Activated naive CD8-positive, alpha-beta T cell treated with anti-CD3 and anti-CD28 coated beads, Interleukin-2, amount 50 U/mL, for 24 hours (primary cell): ENCODE measurements at regions not wholly inside any gene's neighbourhood (a gene's known extent, or its start where the extent isn't known, plus 50 kb on each side); places are given as distances from the start of the nearest gene placed in this dataset.

ENCODE experiments used
- ATAC-seq: fragments of 150-1000 bp; cut with Tn5 transposase; one replicate; pipeline ENCODE4 v1.10.0; 2021
- DNase-seq: peaks from one replicate; pipeline ENCODE4 v3.0.0; 2021
- H3K27ac Mint-ChIP-seq: one replicate; pipeline ENCODE4 v1.8.0; 2021; ENCODE audit warnings: mild to moderate bottlenecking, mixed read lengths
- H3K27me3 Mint-ChIP-seq: one replicate; pipeline ENCODE4 v1.8.0; 2021; ENCODE audit warnings: mixed read lengths
- H3K36me3 Mint-ChIP-seq: one replicate; pipeline ENCODE4 v1.8.0; 2021; ENCODE audit warnings: low read depth, mixed read lengths
- H3K4me1 Mint-ChIP-seq: one replicate; pipeline ENCODE4 v1.8.0; 2021; ENCODE audit warnings: mixed read lengths
- H3K4me3 Mint-ChIP-seq: one replicate; pipeline ENCODE4 v1.8.0; 2021; ENCODE audit warnings: mild to moderate bottlenecking, moderate library complexity, mixed read lengths
- H3K9me3 Mint-ChIP-seq: one replicate; pipeline ENCODE4 v1.8.0; 2021; ENCODE audit warnings: mixed read lengths

DNA sequence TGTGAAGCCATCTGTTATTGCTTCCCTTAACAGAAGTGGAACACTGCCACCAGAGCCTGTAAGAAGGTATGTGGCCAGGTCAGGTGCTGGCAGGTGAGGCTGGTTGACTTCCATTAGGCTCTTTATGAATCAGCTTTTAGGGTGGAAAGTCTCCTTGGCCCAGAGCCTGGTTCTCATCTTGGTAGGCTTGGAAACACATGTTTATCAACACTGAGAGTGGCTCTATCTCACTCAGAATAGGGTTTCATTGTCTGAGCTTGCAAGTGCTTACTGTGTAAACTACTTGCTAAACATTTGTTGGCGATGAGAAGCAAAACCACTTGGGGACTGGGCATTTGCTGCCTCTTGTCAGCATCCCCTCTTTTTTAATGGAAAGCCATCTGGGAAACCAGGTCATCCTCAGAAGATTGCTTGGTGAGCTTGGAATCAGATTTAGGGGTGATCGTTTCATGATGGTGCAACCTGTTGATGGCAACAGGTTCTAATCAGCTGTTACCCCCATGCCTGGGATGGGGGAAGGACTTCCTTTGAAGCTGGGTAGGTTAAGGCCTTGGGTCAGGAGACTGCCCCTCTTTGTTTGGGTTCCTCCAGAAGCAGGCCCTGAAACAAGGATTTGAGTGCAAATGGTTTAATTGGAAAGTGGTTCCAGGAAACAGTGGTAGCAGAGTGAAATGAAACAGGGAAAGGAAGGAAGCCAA lies 75.0 kb upstream of the AMPD3 start:
- Mint-ChIP-seq H3K27me3 (peaks cover 10% of the 10 kb centered on the region), H3K36me3 (no peaks in the 10 kb centered on the region), H3K4me1 (no peaks in the 10 kb centered on the region), H3K9me3 (no peaks in the 10 kb centered on the region), H3K4me3 (no peak overlapping the region), H3K27ac (no peak overlapping the region)
- DNase-seq (no peak), ATAC-seq (no peak)

DNA sequence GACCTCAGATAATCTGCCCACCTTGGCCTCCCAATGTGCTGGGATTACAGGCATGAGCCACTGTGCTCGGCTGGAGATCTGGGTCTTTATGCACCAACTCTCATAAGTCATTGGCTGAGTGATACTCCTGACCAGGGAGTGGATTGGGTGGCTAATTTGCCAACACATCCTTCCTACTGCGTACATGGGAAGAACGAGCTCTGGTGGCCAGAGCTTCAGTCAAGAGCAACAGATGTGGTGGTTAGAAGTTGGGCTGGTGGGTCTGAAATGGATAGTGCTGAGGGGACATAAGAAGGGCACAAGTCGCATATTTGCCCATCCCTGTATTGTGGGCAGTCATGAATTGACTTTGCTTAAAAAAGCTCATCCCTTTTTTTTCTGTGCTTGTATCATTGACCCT lies 74.1 kb upstream of the AMPD3 start:
- Mint-ChIP-seq H3K36me3 (no peaks in the 10 kb centered on the region), H3K27ac (no peak overlapping the region), H3K9me3 (no peaks in the 10 kb centered on the region), H3K4me1 (no peaks in the 10 kb centered on the region), H3K27me3 (peaks cover 11% of the 10 kb centered on the region), H3K4me3 (no peak overlapping the region)
- DNase-seq: no peak
- no peak for ATAC-seq

DNA sequence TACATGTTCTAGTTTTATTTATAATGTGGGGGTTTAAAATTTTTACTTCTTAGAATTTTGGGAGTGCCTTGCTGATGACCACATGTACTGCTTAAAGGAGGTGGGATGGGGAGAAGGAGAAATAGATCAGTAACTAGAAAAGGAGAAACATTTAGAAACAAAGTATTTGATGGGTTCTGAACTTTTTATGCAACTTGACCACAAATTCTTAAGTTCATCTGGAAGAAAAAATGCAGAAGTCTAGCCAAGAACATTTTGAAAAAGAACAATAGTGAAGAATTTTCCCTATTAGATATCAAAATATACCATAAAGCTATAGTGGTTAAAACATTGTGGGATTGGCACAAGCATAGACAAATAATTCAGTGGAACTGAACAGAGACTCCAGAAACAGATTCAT lies 73.3 kb upstream of the AMPD3 start:
- Mint-ChIP-seq H3K4me3 (no peak overlapping the region), H3K9me3 (no peaks in the 10 kb centered on the region), H3K36me3 (no peaks in the 10 kb centered on the region), H3K27me3 (peaks cover 14% of the 10 kb centered on the region), H3K27ac (no peak overlapping the region), H3K4me1 (no peaks in the 10 kb centered on the region)
- ATAC-seq: no peak
- DNase-seq: no peak

DNA sequence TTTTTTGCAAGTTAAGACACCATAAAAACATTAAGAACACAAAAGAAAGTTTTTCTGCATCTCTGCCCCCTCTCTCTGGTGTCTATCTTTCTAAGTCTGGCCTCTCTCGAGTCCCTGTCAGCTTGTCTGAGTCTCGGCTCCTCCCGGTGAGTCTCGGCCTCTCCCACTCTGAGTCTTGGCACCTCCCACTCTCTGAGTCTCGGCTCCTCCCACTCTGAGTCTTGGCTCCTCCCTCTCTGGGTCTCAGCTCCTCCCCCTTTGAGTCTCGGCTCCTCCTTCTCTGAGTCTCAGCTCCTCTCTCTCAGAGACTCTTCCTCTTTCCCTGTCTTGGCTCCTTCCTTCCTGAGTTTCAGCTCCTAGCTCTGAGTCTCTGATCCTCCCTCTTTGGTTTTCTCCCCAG lies 72.5 kb upstream of the AMPD3 start:
- H3K4me3 Mint-ChIP-seq: no peak overlapping the region
- H3K9me3 Mint-ChIP-seq: no peaks in the 10 kb centered on the region
- H3K27me3 Mint-ChIP-seq: peaks cover 20% of the 10 kb centered on the region
- DNase-seq (no peak), ATAC-seq (no peak)
- no peaks in the 10 kb centered on the region for H3K36me3 Mint-ChIP-seq
- H3K4me1 Mint-ChIP-seq: no peaks in the 10 kb centered on the region
- no peak overlapping the region for H3K27ac Mint-ChIP-seq

DNA sequence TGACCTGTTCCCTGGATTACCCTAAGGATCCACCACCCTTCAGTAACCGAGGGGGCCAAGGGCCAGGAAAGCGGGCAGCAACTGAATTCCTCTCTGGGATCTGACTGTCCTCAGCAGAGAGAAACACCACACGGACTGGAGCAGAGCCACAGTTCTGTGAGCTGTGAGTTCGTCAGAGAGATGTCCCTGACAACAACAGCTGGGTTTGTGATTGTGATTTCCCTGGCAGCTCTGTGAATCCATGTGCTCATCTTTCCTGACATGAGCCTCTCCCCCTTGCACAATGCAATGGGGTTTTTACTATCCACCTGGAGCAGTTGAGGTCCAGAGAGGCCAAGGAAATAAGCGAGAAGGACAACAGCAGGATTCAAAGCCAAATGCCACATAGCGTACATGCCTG lies 69.4 kb upstream of the AMPD3 start:
- DNase-seq (no peak), ATAC-seq (no peak)
- Mint-ChIP-seq H3K36me3 (no peaks in the 10 kb centered on the region), H3K27ac (no peak overlapping the region), H3K4me1 (no peaks in the 10 kb centered on the region), H3K4me3 (no peak overlapping the region), H3K9me3 (no peaks in the 10 kb centered on the region), H3K27me3 (peaks cover 35% of the 10 kb centered on the region)

DNA sequence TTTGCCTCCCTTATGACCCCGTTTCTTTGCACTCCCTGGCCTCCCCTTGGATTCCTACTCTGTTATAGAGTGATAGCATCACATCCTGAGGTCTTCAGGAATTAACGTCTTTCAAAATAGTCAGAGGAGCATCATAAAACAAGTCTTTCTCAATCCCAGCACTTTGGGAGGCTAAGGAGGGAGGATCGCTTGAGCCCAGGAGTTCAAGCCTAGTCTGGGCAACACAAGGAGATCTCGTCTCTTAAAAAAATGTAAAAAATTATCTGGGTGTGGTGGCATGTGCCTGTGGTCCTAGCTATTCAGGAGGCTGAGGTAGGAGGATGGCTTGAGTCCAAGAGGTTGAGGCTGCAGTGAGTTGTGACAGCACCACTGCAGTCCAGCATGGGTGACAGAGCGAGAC lies 68.7 kb upstream of the AMPD3 start:
- H3K4me1 Mint-ChIP-seq: no peaks in the 10 kb centered on the region
- no peaks in the 10 kb centered on the region for H3K9me3 Mint-ChIP-seq
- peaks cover 40% of the 10 kb centered on the region for H3K27me3 Mint-ChIP-seq
- H3K36me3 Mint-ChIP-seq: no peaks in the 10 kb centered on the region
- ATAC-seq: no peak
- H3K4me3 Mint-ChIP-seq: no peak overlapping the region
- no peak overlapping the region for H3K27ac Mint-ChIP-seq
- no peak for DNase-seq

DNA sequence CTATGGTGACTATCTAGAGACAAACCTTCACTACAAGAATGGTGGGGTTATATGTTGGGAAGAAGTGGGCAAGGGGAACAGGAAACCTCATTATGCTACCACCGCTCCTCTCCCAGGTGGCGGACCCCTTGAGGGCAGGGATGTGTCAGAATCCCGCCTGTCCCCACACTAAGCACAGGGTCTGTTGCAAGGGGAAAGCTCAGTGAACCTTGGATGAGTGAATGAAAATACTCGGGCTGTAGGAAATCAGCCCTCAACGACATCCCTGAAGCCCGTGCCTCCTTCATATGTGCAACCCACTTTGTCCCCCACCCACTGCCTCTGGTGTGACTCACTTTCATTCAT lies 68.2 kb upstream of the AMPD3 start:
- Mint-ChIP-seq H3K4me1 (no peaks in the 10 kb centered on the region), H3K36me3 (no peaks in the 10 kb centered on the region), H3K27me3 (peaks cover 37% of the 10 kb centered on the region), H3K4me3 (no peak overlapping the region), H3K27ac (no peak overlapping the region), H3K9me3 (no peaks in the 10 kb centered on the region)
- DNase-seq (no peak), ATAC-seq (no peak)

DNA sequence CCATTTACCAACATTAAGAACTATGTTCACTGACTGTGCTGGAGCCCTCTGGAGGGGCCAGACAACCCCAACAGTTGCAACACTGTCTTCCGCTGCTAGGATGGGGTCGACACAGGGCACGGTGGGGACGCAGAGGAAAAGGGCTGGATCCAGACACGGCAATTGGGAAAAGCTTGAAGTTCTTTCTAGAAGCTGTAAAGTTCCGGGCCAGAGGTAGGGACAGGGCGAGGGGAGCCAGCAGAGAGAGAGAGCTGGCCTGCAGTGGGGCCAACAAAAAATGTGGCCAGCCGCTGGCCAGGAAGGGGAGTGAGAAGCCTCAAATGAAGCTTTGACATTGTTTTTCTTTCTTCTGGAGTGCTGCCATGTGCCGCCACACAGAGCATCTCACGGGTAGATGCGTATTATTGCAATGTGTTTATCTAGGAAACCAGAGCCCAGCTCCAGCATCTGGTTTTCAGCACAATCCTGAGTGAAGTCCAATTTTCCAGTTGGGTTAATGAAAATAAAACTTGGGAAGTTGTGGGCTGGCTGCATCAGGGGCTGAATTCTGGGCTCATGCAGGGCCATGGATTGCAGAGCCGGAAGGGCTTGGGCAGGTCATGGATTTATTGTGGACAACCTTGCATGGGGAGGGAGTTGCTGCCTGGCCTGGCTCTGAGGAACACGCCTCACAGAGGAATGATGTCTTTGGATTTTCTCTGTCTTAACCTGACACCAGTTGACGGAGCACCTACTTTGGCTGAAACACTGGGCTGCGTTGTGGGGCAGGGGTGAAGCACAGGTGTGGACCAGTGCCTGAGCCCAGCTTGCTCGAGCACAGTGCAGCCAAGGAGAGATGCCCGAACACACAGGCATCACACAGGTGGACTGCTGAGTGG lies 67.6 kb upstream of the AMPD3 start:
- H3K4me1 Mint-ChIP-seq: no peaks in the 10 kb centered on the region
- H3K36me3 Mint-ChIP-seq: no peaks in the 10 kb centered on the region
- H3K9me3 Mint-ChIP-seq: no peaks in the 10 kb centered on the region
- no peak for DNase-seq
- no peak overlapping the region for H3K4me3 Mint-ChIP-seq
- no peak overlapping the region for H3K27ac Mint-ChIP-seq
- peaks cover 37% of the 10 kb centered on the region for H3K27me3 Mint-ChIP-seq
- ATAC-seq: no peak

DNA sequence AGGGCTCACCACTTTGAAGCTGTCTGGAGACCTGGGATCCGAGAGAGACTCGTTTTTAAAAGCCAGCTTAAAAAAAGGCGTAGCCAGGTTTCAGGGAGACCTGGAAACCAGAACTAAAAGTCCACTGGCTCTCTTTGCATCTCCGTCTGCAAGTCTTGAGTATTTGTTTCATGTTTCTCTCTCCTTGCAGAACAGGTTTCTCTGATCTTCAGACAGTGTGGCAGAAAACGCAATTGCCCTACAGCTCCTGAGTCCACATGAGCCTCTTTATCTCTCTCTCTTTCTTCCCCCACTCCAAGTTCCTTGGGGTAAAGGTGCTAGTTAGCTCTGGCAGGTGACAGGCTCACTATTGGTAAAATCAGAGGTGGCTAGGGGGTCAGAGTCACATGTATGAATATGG lies 67.0 kb upstream of the AMPD3 start:
- H3K9me3 Mint-ChIP-seq: no peaks in the 10 kb centered on the region
- H3K4me3 Mint-ChIP-seq: no peak overlapping the region
- DNase-seq (no peak), ATAC-seq (no peak)
- H3K27ac Mint-ChIP-seq: no peak overlapping the region
- H3K27me3 Mint-ChIP-seq: peaks cover 36% of the 10 kb centered on the region
- no peaks in the 10 kb centered on the region for H3K4me1 Mint-ChIP-seq
- H3K36me3 Mint-ChIP-seq: no peaks in the 10 kb centered on the region

DNA sequence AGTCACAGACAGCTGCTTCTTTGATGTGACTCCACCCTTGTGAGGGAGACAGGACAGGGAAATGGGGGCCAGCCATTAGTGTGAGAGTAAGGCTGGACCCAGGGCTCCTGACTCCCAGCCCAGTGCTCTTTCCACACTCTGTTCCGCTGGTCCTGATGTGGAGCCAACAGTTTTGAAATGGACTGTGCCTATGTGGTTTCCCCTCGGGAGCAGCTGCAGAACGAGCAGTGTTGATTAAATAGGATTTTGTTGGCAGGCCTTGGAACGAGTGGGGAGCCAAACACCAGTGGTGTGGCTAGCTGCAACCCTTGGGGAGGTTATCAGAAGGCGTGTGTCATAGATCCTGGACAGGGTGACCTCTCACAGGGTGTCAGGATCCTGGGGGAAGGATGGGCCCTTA lies 66.5 kb upstream of the AMPD3 start:
- H3K4me3 Mint-ChIP-seq: no peak overlapping the region
- ATAC-seq (no peak), DNase-seq (no peak)
- H3K36me3 Mint-ChIP-seq: no peaks in the 10 kb centered on the region
- no peaks in the 10 kb centered on the region for H3K4me1 Mint-ChIP-seq
- no peaks in the 10 kb centered on the region for H3K9me3 Mint-ChIP-seq
- H3K27me3 Mint-ChIP-seq: peaks cover 36% of the 10 kb centered on the region
- H3K27ac Mint-ChIP-seq: no peak overlapping the region

DNA sequence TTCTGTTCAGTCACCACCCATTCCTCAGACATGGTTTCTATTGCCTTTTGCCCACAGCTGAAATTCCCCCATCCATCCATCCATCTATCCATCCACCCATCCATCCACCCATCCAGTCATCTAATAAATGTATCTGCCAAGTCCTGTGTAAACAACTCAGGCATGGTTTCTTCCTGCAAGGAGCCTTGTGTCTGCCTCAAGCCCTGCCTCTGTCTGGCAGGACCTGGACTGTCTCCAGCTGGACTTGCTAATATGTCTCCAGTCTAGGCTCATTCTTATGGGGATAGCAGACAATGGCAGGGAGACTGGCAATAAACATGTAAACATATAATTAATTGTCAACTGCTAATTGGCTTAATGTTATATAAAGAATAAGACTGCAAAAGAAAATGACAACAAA lies 64.7 kb upstream of the AMPD3 start:
- no peaks in the 10 kb centered on the region for H3K9me3 Mint-ChIP-seq
- ATAC-seq (no peak), DNase-seq (no peak)
- H3K27me3 Mint-ChIP-seq: peaks cover 36% of the 10 kb centered on the region
- no peak overlapping the region for H3K4me3 Mint-ChIP-seq
- H3K4me1 Mint-ChIP-seq: no peaks in the 10 kb centered on the region
- H3K36me3 Mint-ChIP-seq: no peaks in the 10 kb centered on the region
- H3K27ac Mint-ChIP-seq: no peak overlapping the region

DNA sequence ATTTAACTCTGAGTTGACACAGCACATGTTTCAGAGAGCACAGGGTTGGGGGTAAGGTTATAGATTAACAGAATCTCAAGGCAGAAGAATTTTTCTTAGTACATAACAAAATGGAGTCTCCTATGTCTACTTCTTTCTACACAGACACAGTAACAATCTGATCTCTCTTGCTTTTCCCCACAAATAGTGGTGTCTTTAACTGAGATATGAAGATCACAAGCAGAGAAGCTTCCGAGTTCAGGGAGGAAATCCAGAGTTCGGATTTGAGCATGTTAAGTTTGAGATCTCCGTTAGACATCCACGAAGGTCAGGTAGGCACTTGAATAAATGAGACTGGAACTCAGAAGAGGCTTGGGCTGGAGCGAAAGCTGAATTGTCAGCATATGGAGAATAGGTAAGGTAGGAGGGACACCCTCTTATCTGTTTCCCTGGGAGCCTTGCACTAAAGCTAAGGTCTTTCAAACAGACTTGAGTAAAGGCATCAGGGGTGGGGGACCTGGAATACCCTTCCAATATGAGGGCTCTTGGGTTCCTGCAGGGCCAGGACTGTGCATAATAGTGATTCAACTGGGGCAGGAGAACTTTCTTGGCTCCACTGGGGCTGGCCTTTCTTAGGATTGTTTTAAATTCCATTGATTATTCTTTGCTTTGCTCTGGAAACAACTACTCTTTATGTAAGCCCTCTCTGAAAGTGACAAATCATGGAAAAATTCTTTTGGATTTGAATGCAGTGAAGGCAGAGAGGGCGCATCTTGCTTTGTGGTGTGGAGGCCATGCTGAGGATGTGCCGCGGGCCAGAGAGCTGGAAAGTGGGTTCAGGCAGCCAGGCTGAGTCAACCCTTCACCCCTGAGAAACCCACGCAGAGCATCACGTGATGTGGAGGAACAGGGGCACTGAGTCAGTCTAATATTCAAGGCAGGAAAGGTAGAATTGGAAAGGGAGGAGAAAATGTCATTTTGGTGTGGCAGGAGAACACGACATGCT lies 62.7 kb upstream of the AMPD3 start:
- Mint-ChIP-seq H3K9me3 (no peaks in the 10 kb centered on the region), H3K4me1 (no peaks in the 10 kb centered on the region)

DNA sequence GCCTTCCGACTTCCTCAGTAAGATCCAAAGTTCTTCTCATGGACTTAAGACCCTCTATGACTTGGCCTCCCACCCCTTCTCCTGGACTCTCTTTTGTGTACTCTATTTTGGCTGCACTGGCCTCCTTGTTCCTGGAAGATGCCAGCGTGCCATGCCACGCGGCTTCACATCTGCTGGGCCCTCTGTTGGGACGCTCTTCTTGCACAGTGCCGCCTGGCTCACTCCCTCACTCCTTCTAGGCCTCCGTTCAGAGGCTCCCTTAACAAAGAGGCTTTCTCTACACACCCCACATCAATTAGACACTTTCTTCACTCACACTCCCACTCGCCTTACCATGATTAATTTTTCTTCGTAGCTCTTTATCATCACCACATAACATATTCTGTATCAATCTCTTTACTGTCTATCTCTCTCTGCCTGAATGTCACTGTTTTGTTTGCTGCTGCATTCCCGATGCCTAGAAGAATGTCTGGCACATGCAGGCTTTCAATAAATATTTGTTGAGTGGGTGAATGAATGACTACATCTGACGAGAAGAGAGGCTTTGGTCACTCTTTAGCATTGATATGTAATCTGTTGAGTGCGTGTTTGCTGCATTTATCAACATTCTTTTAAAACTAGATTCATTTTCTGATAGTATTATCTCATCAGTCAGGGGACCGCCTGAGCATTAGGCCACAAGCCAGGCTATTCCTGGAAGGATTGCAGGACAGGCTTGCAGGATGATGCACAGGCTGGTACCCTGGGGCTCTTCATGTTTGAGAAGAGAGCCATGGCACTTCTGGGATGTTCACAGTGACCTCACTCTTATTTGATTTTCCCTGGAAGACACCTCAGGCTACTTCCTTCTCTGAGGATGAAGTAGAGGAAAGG lies 60.6 kb upstream of the AMPD3 start:
- H3K9me3 Mint-ChIP-seq: no peaks in the 10 kb centered on the region
- no peak for ATAC-seq
- no peaks in the 10 kb centered on the region for H3K36me3 Mint-ChIP-seq
- H3K27me3 Mint-ChIP-seq: peaks cover 26% of the 10 kb centered on the region
- no peak overlapping the region for H3K4me3 Mint-ChIP-seq
- DNase-seq: no peak
- no peak overlapping the region for H3K27ac Mint-ChIP-seq
- H3K4me1 Mint-ChIP-seq: no peaks in the 10 kb centered on the region

More for the DNA sequence above, 62.7 kb upstream of the AMPD3 start:
- Mint-ChIP-seq H3K27ac (no peak overlapping the region), H3K27me3 (peaks cover 26% of the 10 kb centered on the region), H3K36me3 (no peaks in the 10 kb centered on the region), H3K4me3 (no peak overlapping the region)
- DNase-seq (no peak), ATAC-seq (no peak)
